H1 (cell line): ENCODE measurements at regions not wholly inside any gene's neighbourhood (a gene's known extent, or its start where the extent isn't known, plus 50 kb on each side); places are given as distances from the start of the nearest gene placed in this dataset.

Source experiments
- TF ChIP-seq, protein P1 (sequence below): IDR thresholded peaks from 2 replicates; pipeline ENCODE4 v1.6.1; 2012; ENCODE audit warnings: low read length, inconsistent platforms

- TF ChIP-seq, protein P1, sequence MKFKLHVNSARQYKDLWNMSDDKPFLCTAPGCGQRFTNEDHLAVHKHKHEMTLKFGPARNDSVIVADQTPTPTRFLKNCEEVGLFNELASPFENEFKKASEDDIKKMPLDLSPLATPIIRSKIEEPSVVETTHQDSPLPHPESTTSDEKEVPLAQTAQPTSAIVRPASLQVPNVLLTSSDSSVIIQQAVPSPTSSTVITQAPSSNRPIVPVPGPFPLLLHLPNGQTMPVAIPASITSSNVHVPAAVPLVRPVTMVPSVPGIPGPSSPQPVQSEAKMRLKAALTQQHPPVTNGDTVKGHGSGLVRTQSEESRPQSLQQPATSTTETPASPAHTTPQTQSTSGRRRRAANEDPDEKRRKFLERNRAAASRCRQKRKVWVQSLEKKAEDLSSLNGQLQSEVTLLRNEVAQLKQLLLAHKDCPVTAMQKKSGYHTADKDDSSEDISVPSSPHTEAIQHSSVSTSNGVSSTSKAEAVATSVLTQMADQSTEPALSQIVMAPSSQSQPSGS: no peak
Observed at GRCh38 chr9:94482110-94482509, 72.8 kb upstream of the PCAT7 start (continued).
